HG03039 (cell line): ENCODE measurements at regions not wholly inside any gene's neighbourhood (a gene's known extent, or its start where the extent isn't known, plus 50 kb on each side); places are given as distances from the start of the nearest gene placed in this dataset.
"Not testable (repeated sequence)": the region's sequence is repeated elsewhere in the genome, so short reads cannot be mapped to it uniquely, and the experiment has no call there.

ENCODE experiments used
- ATAC-seq: cut with Tn5 transposase; IDR thresholded peaks from one replicate; pipeline ENCODE4 v1.9.1; 2021; ENCODE audit warnings: mild to moderate bottlenecking, moderate library complexity; ENCODE audit not compliant: unreplicated experiment

DNA sequence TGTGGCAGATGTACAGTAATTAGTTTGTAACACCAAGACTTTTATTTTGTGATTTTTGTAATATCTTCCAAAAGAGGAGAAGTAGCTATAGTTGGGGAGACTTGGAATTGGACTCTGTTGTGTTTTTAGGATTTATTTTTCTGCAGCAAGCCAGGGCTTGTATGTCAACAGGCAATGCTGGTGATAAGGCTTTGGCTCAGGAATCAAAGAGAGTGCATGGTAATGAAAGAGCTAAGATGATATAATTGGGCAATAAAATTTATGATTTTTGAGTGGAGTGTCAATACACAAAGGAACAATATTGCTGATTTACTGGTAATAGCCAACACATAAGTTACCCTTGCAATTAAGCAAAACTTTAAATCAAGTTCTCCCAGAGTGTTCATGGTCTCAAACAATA lies 452.9 kb downstream of the TMEM135 start:
- no peak for ATAC-seq

GRCh38 chr11:87484566-87484965 lies 446.8 kb downstream of the TMEM135 start:
- ATAC-seq: no peak

DNA sequence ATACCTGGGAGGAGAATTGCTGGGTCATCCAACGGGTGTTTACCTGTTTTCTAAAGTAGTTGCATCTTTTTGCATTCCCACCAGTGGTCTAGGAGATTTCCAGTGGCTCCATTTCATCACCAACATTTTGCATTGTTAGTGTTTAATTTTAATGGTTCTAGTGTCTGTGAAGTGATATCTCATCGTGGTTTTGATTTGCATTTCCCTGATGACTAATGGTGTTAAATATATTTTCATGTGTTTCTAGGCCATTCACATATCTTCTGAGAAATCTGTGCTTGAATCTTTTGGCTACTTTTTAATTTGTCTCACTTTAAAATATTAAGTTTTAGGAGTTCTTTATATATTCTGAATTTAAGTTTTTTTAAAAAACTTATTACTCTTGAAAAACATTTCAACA lies 439.6 kb downstream of the TMEM135 start:
- ATAC-seq: no peak

GRCh38 chr11:87473174-87473573 lies 435.4 kb downstream of the TMEM135 start:
- ATAC-seq: no peak

DNA sequence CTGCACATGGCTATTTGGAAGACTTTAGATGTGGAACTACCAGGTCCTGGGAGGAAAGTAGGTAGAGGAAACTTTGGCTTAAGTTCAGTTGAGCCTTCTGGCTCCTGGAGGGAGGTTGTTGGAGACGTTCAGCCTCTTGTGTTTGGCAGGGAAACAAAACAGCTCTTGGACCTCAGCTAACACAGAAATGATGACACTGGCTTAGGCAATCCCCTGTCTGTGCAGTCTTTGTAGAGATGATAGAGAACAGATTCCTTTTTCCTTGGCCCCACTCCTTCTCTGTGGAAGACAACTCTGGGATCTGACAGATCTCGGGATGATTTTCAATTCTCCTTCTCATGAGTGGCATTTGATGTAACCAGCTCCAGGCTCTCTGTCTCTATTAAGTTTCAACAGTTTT lies 428.5 kb downstream of the TMEM135 start:
- ATAC-seq: no peak

DNA sequence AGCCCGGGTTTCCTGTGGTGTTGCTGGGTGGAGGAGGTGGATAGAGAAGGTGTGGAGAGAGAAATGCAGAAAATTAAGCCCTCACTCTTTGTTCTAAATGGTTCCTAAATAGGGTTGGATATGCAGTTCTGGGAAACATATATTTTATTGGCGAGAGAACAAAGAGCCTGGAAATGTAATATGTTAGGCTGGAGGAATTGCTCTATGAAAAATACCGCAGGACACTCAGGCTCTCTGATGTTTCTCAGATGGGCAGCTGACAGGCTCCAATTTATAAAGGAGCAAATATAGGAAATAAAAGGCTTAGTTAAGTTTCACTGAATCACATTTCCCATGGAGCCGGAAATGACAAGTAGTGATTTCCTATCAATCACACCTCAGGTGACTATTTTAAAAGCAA lies 428.0 kb downstream of the TMEM135 start:
- ATAC-seq: no peak

DNA sequence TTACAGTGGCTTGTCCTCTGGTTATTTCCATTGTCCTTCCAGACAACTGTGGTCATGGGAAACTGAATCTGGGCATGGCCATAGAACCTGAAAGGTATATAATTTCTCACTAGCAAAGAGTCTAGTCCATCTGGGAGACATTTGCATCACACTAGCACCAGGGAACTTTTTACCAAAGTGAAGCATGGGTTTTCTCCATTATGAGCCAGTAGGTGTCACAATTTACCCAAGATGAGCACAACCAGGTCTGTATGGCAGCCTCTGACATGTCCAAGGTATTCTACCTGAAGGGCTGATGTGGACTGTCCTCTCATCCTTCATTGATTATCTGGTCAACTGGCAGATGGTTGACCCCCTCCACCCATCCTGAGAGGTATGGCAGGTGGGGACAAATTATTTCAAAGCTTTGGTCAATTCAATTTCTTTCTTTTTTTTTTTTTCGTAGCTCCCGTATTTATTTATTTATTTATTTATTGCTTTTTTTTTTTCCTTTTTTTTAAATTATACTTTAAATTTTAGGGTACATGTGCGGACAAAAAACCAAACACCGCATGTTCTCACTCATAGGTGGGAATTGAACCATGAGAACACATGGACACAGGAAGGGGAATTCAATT lies 425.9 kb downstream of the TMEM135 start:
- peak; percentile 64 for ATAC-seq

DNA sequence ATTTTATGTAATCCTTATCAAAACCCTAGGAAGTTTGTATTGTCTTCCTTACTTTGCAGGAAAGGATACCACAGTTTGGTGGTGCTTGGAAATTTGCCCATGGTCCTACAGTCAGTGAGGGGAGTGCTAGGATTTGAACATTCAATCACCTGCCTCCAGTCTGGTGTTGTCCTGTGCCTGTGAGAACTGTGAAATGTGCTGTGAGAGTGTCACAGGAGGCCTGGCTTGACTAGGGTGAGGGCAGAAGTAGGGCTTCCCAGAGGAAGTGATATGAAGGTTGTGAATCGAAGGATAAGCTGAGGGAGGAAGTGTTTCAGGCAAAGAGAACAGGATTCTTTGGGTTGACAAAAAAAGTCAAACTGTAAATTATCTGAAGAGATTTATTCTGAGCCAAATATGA lies 424.4 kb downstream of the TMEM135 start:
- no peak for ATAC-seq

DNA sequence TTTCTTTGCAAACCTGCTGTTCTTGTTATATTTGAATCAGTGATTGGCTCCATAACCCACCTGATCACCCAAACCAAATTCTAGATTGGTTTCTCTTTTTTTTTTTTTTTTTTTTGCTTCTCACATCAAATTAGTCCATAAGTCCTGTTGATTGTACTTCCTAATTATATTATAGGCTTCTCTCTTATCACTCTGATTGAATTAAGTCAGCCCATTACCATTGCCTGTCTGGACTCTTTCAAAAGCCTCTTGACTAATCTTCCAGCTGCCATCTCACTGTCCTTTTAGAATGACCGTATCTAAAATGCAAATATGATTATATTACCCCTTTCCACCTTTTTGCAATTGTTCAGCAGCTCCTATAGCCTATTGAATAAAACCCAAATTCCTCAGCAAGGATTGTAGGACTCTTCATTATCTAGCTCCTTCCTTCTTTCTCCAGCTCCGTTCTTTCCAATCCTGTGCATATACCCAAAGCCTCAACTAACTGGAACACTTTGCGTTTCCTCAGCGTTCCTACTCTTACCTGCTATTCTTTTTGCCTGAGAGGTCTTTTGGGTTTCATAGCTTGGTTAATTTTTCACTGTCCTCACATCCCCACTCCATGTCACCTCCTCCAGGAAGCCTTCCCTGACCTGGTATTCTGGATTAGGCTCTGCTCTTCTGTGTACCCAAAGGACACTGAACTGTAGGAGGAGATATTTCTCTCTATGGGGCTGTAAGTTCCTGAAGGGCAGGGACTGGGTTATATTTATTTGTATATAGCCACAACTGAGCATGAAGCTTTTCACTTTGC lies 423.3 kb downstream of the TMEM135 start:
- no peak for ATAC-seq

DNA sequence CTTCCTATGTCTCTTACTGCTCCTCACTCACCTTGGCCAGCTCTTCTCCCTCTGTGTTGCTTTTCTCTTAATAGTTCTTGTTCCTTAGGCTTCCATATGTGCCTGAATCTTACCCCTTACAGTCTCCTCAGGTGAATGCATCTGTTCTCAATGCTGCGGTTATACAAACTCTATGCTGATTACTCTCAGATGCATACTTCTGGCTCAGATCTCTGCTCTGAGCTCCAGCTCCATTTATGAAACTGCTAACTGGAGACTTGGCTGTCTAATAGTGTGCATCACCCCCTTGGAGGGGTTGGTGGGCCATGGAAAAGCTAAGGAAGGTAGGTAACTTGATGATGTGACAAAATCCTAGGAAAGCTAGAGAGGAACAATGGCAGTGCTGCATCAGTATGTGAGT lies 422.5 kb downstream of the TMEM135 start:
- no peak for ATAC-seq

DNA sequence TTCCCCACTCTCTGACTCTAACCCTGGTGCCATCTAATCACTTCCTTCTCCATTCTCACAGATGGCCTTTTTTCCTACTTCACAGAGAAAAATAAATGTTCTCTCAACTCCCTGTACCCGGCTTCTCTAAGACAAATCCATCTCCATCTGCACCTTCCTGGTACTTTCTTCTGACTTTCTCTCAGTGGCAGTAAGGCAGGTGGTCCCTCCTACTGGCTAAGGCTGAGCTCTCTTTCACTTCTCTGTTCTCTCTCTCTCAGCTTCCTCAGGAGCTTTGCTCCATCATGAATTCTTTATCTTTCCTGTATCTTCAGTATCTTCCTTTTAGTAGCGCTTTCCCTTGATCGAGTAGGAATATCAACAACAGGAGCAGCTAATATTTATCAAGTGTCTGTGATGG lies 421.6 kb downstream of the TMEM135 start:
- ATAC-seq: no peak

DNA sequence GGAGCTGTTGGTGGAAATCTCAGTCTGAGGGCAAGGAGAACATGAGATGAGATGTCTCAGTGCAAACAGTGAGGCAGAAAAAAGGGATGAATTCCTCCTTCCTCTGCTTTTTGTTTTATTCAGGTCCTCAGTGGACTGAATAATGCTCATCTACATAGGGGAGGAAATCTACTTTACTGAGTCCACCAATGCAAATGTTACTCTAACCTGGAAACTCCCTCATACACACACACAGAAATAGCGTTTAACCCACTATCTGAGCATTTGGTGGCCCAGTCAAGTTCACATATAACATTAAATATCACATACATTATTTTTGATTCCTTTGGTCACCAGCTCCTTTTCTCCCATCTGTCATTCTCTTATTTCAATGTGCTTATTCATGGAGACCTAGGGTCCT lies 418.8 kb downstream of the TMEM135 start:
- no peak for ATAC-seq

GRCh38 chr11:87455180-87455579 lies 417.4 kb downstream of the TMEM135 start:
- ATAC-seq: no peak

DNA sequence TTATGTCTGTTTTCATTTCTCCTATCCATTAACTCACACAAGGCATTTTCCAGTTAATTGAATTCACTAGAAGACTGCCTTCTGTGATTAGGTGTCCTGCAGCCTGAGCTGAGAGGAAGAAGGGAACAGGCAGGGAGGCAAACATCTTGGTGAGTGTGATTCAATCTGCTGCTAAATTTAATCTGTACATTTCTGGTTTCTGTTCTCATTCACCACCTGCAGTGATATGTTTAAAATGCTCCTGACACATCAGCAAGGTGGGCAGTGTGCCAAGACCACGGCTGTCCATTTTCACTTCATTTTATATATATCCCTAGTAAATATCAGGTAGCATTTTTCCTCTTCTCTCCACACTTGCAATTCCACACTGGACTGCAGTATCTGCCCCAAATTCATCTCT lies 416.5 kb downstream of the TMEM135 start:
- ATAC-seq: peak; percentile 60

DNA sequence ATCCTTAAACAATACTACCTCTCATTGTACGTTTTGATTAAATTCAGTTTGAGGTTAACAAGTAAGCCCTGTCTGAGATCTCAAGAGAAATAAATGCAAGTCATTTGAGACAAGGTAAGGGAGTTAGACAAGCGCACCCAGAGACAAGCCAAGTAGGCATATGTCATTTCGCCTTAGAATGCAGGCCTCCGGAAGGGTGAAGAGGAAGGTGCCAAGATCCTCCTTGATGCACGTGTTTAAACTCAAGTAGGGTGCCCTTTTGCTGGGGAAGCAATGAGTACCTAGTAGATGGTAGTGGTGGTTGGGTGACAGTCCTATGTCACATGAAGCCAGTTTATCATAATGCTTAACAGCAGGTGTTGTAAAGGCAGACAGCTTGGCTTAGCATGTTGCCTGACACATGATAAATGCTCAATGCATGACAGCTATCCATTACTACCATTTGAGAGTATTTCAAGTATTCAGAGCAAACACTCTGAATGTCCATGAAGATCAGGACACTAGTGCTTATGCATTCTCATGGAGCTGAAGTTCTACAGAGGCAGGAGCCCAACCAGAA lies 415.9 kb downstream of the TMEM135 start:
- no peak for ATAC-seq

DNA sequence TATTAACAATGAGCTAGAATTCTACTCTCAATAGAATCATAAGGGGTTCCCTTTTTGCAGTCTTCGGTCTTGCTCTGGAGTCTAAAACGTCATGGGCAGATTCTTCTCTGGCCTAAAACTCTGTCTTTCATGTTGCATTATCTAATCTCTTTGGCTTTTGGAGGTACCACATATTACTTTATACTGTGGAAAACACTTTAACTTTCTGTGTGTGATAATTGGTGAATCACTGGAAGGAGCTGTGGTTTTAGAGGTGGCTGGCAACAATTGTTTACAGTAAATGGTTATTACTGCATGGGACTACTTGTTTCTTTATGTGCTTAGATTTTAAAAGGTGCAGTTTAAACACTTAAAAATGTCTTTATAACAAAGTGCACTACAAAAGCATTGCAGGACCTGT lies 414.3 kb downstream of the TMEM135 start:
- not testable (repeated sequence) for ATAC-seq

- no peak for ATAC-seq
These were observed 413.7 kb downstream of the TMEM135 start for GRCh38 chr11:87451395-87451794.

DNA sequence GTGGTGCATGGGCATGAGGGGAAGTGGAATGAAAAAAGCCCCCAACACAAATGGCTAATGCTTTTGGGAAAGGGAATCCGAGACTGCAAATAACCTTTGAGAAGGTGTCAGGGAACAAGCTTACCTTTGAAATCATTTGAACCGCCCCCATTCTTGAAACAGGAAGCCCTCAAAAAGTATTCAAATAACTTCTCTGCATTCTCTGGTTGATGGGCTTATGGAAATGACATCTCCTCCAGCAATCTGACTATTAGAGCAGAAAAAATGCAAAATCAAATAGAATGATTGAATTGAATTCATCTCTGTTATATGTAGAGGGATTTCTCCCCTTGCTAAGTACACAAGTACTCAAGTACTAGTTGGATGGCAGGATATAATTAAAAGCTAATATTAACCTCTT lies 409.9 kb downstream of the TMEM135 start:
- ATAC-seq: no peak

DNA sequence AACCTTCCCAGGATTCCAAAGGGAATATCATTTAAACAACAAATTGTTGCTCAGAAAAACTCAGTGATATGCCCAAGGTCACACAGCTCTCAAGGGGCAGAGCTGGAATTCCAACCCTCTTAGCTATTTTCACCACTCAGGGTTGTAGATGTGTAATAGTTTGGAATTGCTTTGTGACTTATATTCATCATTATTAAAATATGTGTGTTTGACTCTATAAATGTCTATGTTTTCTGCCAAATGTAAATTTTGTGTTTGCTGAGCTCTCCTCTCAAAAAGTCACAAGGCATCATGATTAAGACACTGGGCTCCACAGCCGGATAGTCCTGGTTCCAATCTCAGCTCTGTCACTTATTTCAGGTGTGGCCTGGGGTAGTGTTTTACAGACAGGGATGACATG lies 407.3 kb downstream of the TMEM135 start:
- no peak for ATAC-seq

DNA sequence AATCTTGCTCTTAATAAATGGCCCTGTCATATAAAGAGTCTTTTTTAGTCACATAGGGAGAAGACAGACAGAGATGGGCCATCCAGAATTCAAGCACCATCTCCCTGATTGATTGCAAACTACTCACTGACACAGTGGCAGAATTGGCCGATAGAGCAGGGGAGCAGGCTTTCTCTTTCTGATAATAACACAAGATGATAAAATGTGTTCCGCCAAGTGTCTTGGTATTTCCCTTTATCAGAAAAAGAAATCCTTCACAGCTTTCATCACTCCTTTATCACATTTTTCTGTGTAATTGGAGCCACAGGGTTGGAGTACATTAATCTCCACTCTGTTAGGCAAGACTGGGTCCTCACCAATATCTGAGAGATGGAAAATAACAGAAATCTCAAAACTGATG lies 406.0 kb downstream of the TMEM135 start:
- no peak for ATAC-seq

- ATAC-seq: no peak
These were observed 402.5 kb downstream of the TMEM135 start for GRCh38 chr11:87440076-87440770.

DNA sequence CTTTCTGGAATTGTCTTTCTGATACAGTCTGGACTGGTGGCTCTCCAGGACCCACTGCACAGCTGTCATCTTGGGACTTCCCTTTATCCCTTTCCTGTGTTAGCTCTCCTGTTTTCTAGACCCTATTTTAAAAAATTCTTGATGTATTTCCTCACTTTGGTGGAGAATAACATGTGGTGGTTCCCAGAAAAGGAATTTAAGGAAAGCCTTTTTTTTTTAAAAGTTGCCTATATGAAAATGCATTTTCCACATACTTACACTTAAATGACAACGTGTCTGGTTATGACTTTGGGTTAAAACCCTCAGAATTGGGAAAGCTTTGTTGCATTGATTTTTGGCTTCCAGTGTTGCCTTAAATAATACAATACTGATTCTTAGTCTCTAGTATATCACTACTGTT lies 400.7 kb downstream of the TMEM135 start:
- ATAC-seq: no peak
